K562 (cell line): ENCODE measurements at regions not wholly inside any gene's neighbourhood (a gene's known extent, or its start where the extent isn't known, plus 50 kb on each side); places are given as distances from the start of the nearest gene placed in this dataset.

Experiments
- ATAC-seq: fragments of 200-7000 bp; cut with Tn5 transposase; 3 replicates; pipeline ENCODE4 v1.9.1; 2020; ENCODE audit warnings: moderate library complexity
- BruUV-seq: library from RNA; stranded (reverse); fragments of 400-500 nt; replicated peaks from 2 replicates; lab custom pipeline; 2021; lab: Mats Ljungman, UMichigan
- CTCF ChIA-PET: fragments of 300-600 bp; formaldehyde crosslinking; extraction: SDS; loops from one replicate; lab custom pipeline; 2021; ENCODE audit warnings: low intra/inter-chr PET ratio; lab: Yijun Ruan, JAX
- POLR2A ChIA-PET: fragments of 300-600, 350-650 bp; sonication (Branson Sonifier 250); formaldehyde crosslinking; extraction: SDS; loops from one replicate; lab custom pipeline; 2021; ENCODE audit warnings: antibody characterized with exemption, inconsistent platforms; lab: Yijun Ruan, JAX
- DNase-seq, 4 experiments: peaks; one replicate each; pipeline versions ENCODE4 v3.0.0 to v3.0.0-alpha.2; 2011 to 2018; ENCODE audit warnings: low spot score in 3 of 4, mixed read lengths in 3 of 4; ENCODE audit errors: extremely low read depth in 1 of 4
- FAIRE-seq: peaks from 2 replicates; lab custom pipeline; 2011; peaks lifted over from hg19 to GRCh38; lab: Jason Lieb, UNC
- H2AFZ ChIP-seq: 2 replicates; pipeline ENCODE4 v1.6.0; 2011; ENCODE audit warnings: low read depth, low read length, control low read depth, inconsistent platforms
- H3K27ac ChIP-seq: fragments of 200-600 bp; 3 replicates; pipeline ENCODE4 v1.8.0; 2011; ENCODE audit warnings: low read depth, mild to moderate bottlenecking, control low read depth, inconsistent platforms, low read length, moderate library complexity, mixed read lengths; ENCODE audit errors: extremely low read depth
- H3K27me3 ChIP-seq, 2 experiments: fragments of 300-600 bp in 1 of 2; 2 replicates in 1 of 2; 3 replicates in 1 of 2; pipeline versions ENCODE4 v1.6.0 to v1.8.0; 2011; ENCODE audit warnings: inconsistent platforms in 2 of 2, low read length in 2 of 2, mild to moderate bottlenecking in 1 of 2, mixed read lengths in 1 of 2, moderate library complexity in 1 of 2; ENCODE audit not compliant: control insufficient read depth in 2 of 2, insufficient read depth in 2 of 2
- H3K36me3 ChIP-seq: fragments of 300-600 bp; 3 replicates; pipeline ENCODE4 v1.8.0; 2011; ENCODE audit warnings: mild to moderate bottlenecking, low read length, inconsistent platforms; ENCODE audit not compliant: control insufficient read depth, insufficient read depth
- H3K4me1 ChIP-seq, 2 experiments: fragments of 200-600 bp in 1 of 2; replicated peaks in 1 of 2; 2 replicates in 1 of 2; 3 replicates in 1 of 2; pipeline versions ENCODE4 v1.5.1 to v1.8.0; 2011; ENCODE audit warnings: inconsistent platforms in 2 of 2, low read length in 2 of 2, mild to moderate bottlenecking in 1 of 2, mixed read lengths in 1 of 2, moderate library complexity in 1 of 2; ENCODE audit not compliant: control insufficient read depth in 2 of 2, insufficient read depth in 2 of 2
- H3K4me2 ChIP-seq: 2 replicates; pipeline ENCODE4 v1.6.1; 2011; ENCODE audit warnings: low read length, control low read depth, inconsistent platforms, mixed read lengths; ENCODE audit not compliant: insufficient read depth
- H3K4me3 ChIP-seq: fragments of 200-600 bp; sonication (generic), shearing (Covaris generic); 2 replicates; pipeline ENCODE4 v1.5.1; 2016; ENCODE audit warnings: control low read depth, inconsistent platforms
- H3K79me2 ChIP-seq: fragments of 200-600 bp; 3 replicates; pipeline ENCODE4 v1.8.0; 2011; ENCODE audit warnings: low read length, inconsistent platforms; ENCODE audit not compliant: control insufficient read depth, insufficient read depth
- H3K9ac ChIP-seq, 2 experiments: 2 replicates each; pipeline versions ENCODE4 v1.6.0 to v1.6.1; 2011; ENCODE audit warnings: low read depth in 2 of 2, low read length in 2 of 2, control low read depth in 1 of 2, inconsistent platforms in 1 of 2, mild to moderate bottlenecking in 1 of 2, mixed read lengths in 1 of 2; ENCODE audit not compliant: insufficient read depth in 1 of 2
- H3K9me1 ChIP-seq: one replicate; pipeline ENCODE4 v1.6.0; 2011; ENCODE audit warnings: inconsistent platforms, mild to moderate bottlenecking, low read length, moderate library complexity; ENCODE audit not compliant: control insufficient read depth, insufficient read depth
- H3K9me3 ChIP-seq: replicated peaks from 2 replicates; pipeline ENCODE4 v1.5.1; 2011; ENCODE audit warnings: low read depth, low read length, inconsistent platforms; ENCODE audit not compliant: control insufficient read depth, insufficient read depth
- H4K20me1 ChIP-seq: replicated peaks from 2 replicates; pipeline ENCODE4 v1.6.1; 2011; ENCODE audit warnings: low read length, inconsistent platforms, mixed read lengths; ENCODE audit not compliant: control insufficient read depth, insufficient read depth
- BRD9 ChIP-seq: fragments of 450-650 bp; IDR thresholded peaks from 2 replicates; pipeline ENCODE4 v1.6.1; 2018; ENCODE audit warnings: low read depth; ENCODE audit not compliant: partially characterized antibody
- EHMT2 ChIP-seq: fragments of 450-650 bp; IDR thresholded peaks from 2 replicates; pipeline ENCODE4 v1.6.1; 2018; ENCODE audit warnings: antibody characterized with exemption
- GTF2A2 ChIP-seq: IDR thresholded peaks from 2 replicates; pipeline ENCODE4 v1.6.1; 2016; ENCODE audit warnings: mild to moderate bottlenecking, missing genetic modification characterization, missing compliant biosample characterization
- KLF10 ChIP-seq: fragments of 250-450 bp; sonication (Bioruptor Pico); IDR thresholded peaks from 2 replicates; pipeline ENCODE4 v1.6.1; 2021; ENCODE audit warnings: matching md5 sums
- NR0B1 ChIP-seq: fragments of 450-650 bp; IDR thresholded peaks from one replicate; pipeline ENCODE4 v1.6.1; 2018; ENCODE audit warnings: mild to moderate bottlenecking, moderate library complexity; ENCODE audit not compliant: partially characterized antibody
- ZNF707 ChIP-seq: fragments of 250-450 bp; sonication (Bioruptor Pico); conservative IDR thresholded peaks from 2 replicates; pipeline ENCODE4 v1.8.0; 2022; ENCODE audit warnings: inconsistent platforms, mild to moderate bottlenecking, moderate library complexity
- WGBS: fragments of 100-300 bp; shearing (Covaris generic); methylation state at CpG from one replicate; pipeline ENCODE4 v1.1.6; 2016; ENCODE audit warnings: low coverage, mixed read lengths; ENCODE audit not compliant: insufficient coverage; ENCODE audit errors: missing lambda C conversion rate; 5-methylcytosine and 5-hydroxymethylcytosine counted together
- in situ Hi-C: fragments of 300-500 bp; cut with MboI; formaldehyde crosslinking; loops from 4 replicates; pipeline ENCODE4 v1.15.0; 2018; ENCODE audit warnings: inconsistent platforms, mixed read lengths
- intact Hi-C: fragments of 100-400 bp; cut with micrococcal nuclease; formaldehyde crosslinking; loops from 2 replicates; pipeline ENCODE4 v1.14.2; 2022
- TF ChIP-seq, protein P1 (sequence below): IDR thresholded peaks from 2 replicates; pipeline ENCODE4 v1.6.1; 2016; ENCODE audit warnings: missing genetic modification characterization, missing compliant biosample characterization

DNA sequence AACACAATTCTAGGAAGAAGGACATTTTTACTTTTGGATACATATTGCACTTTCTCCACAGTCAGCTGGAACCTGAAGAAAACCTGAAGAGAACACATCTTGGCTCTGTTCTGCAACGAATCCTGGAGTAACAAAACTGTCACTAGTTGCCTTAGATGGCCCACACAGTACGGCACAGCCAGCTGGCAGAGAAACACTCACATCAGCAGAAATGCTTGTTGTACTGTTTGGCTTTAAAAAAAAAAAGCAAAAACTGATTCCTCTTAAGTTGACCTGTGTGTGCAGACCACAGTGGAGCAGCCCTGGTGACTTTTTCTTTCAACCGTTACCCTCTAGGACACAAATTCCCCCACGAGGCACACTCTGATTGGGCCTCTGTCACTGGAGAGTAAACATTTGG is 152.3 kb upstream of the TWIST2 start:
- in situ Hi-C loops = no loop called here
- H3K79me2 ChIP-seq = no peaks in the 10 kb centered on the region
- no TSS peak for BruUV-seq
- no peak for ATAC-seq
- no peaks in the 10 kb centered on the region for H3K9me3 ChIP-seq
- H4K20me1 ChIP-seq = no peaks in the 10 kb centered on the region
- no peak for DNase-seq
- no peaks in the 10 kb centered on the region for H3K4me1 ChIP-seq
- H3K9ac ChIP-seq = no peak overlapping the region
- H3K27me3 ChIP-seq = peaks cover 0 to 26% of the 10 kb centered on the region in 2 experiments; a peak in 2 of 5 replicates
- TF ChIP-seq EHMT2 (no peak), BRD9 (no peak), NR0B1 (no peak), ZNF707 (no peak), KLF10 (CRISPR knock-in tag) (no peak), GTF2A2 (no peak)
- TF ChIP-seq, protein P1, sequence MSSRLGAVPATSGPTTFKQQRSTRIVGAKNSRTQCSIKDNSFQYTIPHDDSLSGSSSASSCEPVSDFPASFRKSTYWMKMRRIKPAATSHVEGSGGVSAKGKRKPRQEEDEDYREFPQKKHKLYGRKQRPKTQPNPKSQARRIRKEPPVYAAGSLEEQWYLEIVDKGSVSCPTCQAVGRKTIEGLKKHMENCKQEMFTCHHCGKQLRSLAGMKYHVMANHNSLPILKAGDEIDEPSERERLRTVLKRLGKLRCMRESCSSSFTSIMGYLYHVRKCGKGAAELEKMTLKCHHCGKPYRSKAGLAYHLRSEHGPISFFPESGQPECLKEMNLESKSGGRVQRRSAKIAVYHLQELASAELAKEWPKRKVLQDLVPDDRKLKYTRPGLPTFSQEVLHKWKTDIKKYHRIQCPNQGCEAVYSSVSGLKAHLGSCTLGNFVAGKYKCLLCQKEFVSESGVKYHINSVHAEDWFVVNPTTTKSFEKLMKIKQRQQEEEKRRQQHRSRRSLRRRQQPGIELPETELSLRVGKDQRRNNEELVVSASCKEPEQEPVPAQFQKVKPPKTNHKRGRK = no peak
- no peak overlapping the region for H3K27ac ChIP-seq
- H3K9me1 ChIP-seq = no peaks in the 10 kb centered on the region
- CTCF ChIA-PET = no interaction called here
- no peak overlapping the region for H3K4me3 ChIP-seq
- WGBS = 3% methylated on average over 4 of the region's 4 CpGs
- no peak for FAIRE-seq
- H2AFZ ChIP-seq = no peak overlapping the region
- no peaks in the 10 kb centered on the region for H3K36me3 ChIP-seq
- POLR2A ChIA-PET = interaction anchor here (1.5 kb wide), 1 partner anchor 9 kb away, joined by 4 read pairs; no protein-coding TSS in a partner anchor
- no peak overlapping the region for H3K4me2 ChIP-seq
- intact Hi-C loops = no loop called here
